ENCODE measurements at regions not wholly inside any gene's neighbourhood (a gene's known extent, or its start where the extent isn't known, plus 50 kb on each side); places are given as distances from the start of the nearest gene placed in this dataset.

GRCh38 chr5:115409094-115409493, 112.6 kb upstream of the CCDC112 start:
- no peak for TF ChIP-seq POLR2AphosphoS5 (IDR thresholded peaks at IDR 0.05)
- TF ChIP-seq, protein P1, sequence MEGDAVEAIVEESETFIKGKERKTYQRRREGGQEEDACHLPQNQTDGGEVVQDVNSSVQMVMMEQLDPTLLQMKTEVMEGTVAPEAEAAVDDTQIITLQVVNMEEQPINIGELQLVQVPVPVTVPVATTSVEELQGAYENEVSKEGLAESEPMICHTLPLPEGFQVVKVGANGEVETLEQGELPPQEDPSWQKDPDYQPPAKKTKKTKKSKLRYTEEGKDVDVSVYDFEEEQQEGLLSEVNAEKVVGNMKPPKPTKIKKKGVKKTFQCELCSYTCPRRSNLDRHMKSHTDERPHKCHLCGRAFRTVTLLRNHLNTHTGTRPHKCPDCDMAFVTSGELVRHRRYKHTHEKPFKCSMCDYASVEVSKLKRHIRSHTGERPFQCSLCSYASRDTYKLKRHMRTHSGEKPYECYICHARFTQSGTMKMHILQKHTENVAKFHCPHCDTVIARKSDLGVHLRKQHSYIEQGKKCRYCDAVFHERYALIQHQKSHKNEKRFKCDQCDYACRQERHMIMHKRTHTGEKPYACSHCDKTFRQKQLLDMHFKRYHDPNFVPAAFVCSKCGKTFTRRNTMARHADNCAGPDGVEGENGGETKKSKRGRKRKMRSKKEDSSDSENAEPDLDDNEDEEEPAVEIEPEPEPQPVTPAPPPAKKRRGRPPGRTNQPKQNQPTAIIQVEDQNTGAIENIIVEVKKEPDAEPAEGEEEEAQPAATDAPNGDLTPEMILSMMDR (IDR thresholded peaks at IDR 0.05): no peak
